Choroid plexus epithelial cell (primary cell): ENCODE measurements at regions not wholly inside any gene's neighbourhood (a gene's known extent, or its start where the extent isn't known, plus 50 kb on each side); places are given as distances from the start of the nearest gene placed in this dataset.
"Not testable (repeated sequence)": the region's sequence is repeated elsewhere in the genome, so short reads cannot be mapped to it uniquely, and the experiment has no call there.

Experiments used
- DNase-seq: peaks from one replicate; pipeline ENCODE4 v3.0.0-alpha.2; 2010; ENCODE audit warnings: low read depth
- H3K4me3 ChIP-seq: 2 replicates; pipeline ENCODE4 v1.5.1; 2011; ENCODE audit warnings: low read depth, mild to moderate bottlenecking, control low read depth, low read length, moderate library complexity
- CTCF ChIP-seq: conservative IDR thresholded peaks from 2 replicates; pipeline ENCODE4 v1.5.1; 2011; ENCODE audit warnings: low read depth, mild to moderate bottlenecking, control low read depth, inconsistent platforms, low read length, moderate library complexity

GRCh38 chrX:114049063-114049462 lies 534.8 kb upstream of the HTR2C start:
- no peak for TF ChIP-seq CTCF
- H3K4me3 ChIP-seq, result no peak overlapping the region
- no peak for DNase-seq

GRCh38 chrX:114047558-114047957 lies 536.3 kb upstream of the HTR2C start:
- no peak overlapping the region for H3K4me3 ChIP-seq
- TF ChIP-seq CTCF, result no peak
- no peak for DNase-seq

DNA sequence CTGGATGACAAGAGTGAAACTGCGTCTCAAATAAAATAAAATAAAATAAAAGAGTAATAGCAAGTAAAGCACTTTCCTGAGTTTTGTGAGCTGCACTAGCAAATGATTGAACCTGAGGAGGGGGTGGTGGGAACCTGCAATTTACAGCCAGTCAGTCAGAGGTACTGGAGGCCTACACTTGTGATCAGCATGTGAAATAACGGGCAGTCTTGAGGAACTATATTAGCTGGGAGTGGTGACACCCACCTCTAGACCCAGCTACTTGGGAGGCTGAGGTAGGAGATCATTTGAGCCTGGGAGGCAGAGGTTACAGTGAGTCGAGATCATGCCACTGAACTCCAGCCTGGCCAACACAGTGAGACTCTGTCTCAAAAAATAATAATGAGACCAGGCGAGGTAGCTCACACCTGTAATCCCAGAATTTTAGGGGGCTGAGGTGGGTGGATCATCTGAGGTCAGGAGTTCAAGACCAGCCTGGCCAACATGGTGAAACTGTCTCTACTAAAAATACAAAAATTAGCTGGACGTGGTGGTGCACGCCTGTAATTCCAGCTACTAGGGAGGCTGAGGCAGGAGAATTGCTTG lies 537.1 kb upstream of the HTR2C start:
- no peak for DNase-seq
- H3K4me3 ChIP-seq, result no peak overlapping the region
- no peak for TF ChIP-seq CTCF

- DNase-seq, H3K4me3 ChIP-seq: not testable (repeated sequence)
Observed at GRCh38 chrX:114041470-114041869, 542.4 kb upstream of the HTR2C start.

- not testable (repeated sequence) for DNase-seq, H3K4me3 ChIP-seq
Observed at GRCh38 chrX:114040661-114041269, 543.1 kb upstream of the HTR2C start.

DNA sequence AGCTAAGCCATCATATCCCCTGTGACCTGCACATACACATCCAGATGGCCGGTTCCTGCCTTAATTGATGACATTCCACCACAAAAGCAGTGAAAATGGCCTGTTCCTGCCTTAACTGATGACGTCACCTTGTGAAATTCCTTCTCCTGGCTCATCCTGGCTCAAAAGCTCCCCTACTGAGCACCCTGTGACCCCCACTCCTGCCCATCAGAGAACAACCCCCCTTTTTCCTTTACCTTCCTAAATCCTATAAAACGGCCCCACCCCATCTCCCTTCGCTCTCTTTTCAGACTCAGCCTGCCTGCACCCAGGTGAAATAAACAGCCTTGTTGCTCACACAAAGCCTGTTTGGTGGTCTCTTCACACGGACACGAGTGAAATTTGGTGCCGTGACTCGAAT lies 543.8 kb upstream of the HTR2C start:
- not testable (repeated sequence) for DNase-seq, H3K4me3 ChIP-seq

DNA sequence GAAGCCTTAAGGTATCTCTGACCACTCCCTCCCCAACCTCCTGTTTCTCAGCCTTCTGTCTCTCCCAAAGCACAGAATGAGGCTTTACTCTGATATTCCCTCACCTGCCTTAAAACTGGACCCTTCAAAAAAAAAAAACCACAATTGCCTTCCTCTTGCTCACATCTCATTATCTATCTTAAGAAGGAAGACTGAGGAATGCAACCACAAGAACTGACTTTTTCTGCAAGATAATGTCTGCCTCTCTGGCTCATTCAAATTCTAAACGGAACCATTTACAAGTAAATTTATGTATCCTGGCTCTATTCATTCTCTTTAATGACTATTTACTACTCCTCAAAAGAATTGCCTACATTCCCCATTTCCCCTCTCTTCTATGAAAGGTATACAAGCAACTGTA lies 545.5 kb upstream of the HTR2C start:
- DNase-seq, result no peak
- no peak overlapping the region for H3K4me3 ChIP-seq
- no peak for TF ChIP-seq CTCF

DNA sequence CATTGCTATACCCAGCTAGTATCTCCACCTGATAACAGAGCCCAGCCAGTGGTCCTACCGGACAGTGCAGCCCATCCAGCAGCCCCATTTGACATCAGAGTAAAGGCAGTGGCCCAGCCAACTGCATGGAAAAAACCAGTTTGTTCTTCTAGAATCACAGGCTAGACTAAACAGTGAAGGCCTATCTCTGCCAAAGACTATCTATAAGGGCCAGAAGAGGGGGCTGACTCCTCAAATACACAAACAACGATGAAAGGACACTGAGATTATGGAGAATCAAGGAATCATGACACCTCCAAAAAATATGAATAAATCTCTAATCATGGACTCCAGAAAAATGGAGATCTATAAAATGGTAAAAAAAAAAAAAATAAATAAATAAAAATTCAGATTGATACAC lies 546.4 kb upstream of the HTR2C start:
- TF ChIP-seq CTCF, result no peak
- H3K4me3 ChIP-seq, result no peak overlapping the region
- DNase-seq, result no peak
